Naive B cell (primary cell): ENCODE measurements at regions not wholly inside any gene's neighbourhood (a gene's known extent, or its start where the extent isn't known, plus 50 kb on each side); places are given as distances from the start of the nearest gene placed in this dataset.
"Not testable (repeated sequence)": the region's sequence is repeated elsewhere in the genome, so short reads cannot be mapped to it uniquely, and the experiment has no call there.

Experiments used
- ATAC-seq, 2 donors: fragments of 150-1000 bp; cut with Tn5 transposase; 2 replicates each; pipeline ENCODE4 v1.10.0; 2021; ENCODE audit warnings: low read depth in 2 of 2, mild to moderate bottlenecking in 2 of 2, moderate library complexity in 2 of 2
- DNase-seq: peaks from one replicate; pipeline ENCODE4 v3.0.0; 2022
- H3K27ac Mint-ChIP-seq, 6 donors: one replicate each; pipeline ENCODE4 v1.8.0; 2020 to 2022; ENCODE audit warnings: mild to moderate bottlenecking in 6 of 6, mixed read lengths in 6 of 6, moderate library complexity in 5 of 6, inconsistent platforms in 2 of 6
- H3K27me3 Mint-ChIP-seq, 3 donors: one replicate each; pipeline ENCODE4 v1.8.0; 2021 to 2022; ENCODE audit warnings: mixed read lengths in 3 of 3, mild to moderate bottlenecking in 1 of 3
- H3K36me3 Mint-ChIP-seq, 2 donors: one replicate each; pipeline ENCODE4 v1.8.0; 2020 to 2022; ENCODE audit warnings: mixed read lengths in 2 of 2, inconsistent platforms in 1 of 2, mild to moderate bottlenecking in 1 of 2
- H3K4me1 Mint-ChIP-seq, 3 donors: one replicate each; pipeline ENCODE4 v1.8.0; 2020 to 2022; ENCODE audit warnings: mixed read lengths in 3 of 3, inconsistent platforms in 1 of 3, mild to moderate bottlenecking in 1 of 3, moderate library complexity in 1 of 3
- H3K4me3 Mint-ChIP-seq, 8 donors: one replicate each; pipeline ENCODE4 v1.8.0; 2020 to 2022; ENCODE audit warnings: mild to moderate bottlenecking in 8 of 8, mixed read lengths in 8 of 8, moderate library complexity in 8 of 8, inconsistent platforms in 2 of 8
- H3K9me3 Mint-ChIP-seq, 7 donors: one replicate each; pipeline ENCODE4 v1.8.0; 2020 to 2022; ENCODE audit warnings: mixed read lengths in 7 of 7, mild to moderate bottlenecking in 5 of 7, inconsistent platforms in 2 of 7, moderate library complexity in 1 of 7

GRCh38 chr2:145799595-145800108 is 1279.7 kb upstream of the ZEB2 start:
- no peaks in the 10 kb centered on the region for H3K4me1 Mint-ChIP-seq
- ATAC-seq (no peak), DNase-seq (no peak)
- H3K36me3 Mint-ChIP-seq, result no peaks in the 10 kb centered on the region
- no peaks in the 10 kb centered on the region for H3K9me3 Mint-ChIP-seq
- H3K27me3 Mint-ChIP-seq, result no peaks in the 10 kb centered on the region
- H3K27ac Mint-ChIP-seq, result no peak overlapping the region
- H3K4me3 Mint-ChIP-seq, result no peak overlapping the region

DNA sequence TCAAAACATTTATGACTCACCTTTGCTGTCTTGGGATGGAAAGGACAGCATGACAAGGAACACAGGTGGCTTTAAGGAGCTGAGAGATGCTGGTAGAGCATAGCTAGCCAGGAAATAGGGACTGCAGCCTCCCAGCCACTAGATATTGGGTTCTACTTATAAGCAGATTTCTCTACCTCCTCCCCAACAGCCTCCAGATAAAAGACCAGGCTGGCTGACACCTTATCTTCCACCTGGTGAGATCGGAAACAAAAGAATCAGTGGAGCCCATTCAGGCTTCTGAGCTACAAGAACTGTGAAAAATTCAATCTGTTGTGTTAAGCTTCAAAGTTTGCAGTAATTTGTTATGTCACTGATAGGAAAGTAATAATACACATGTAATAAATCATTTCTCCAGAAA is 1278.5 kb upstream of the ZEB2 start:
- Mint-ChIP-seq H3K9me3 (no peaks in the 10 kb centered on the region), H3K4me3 (no peak overlapping the region), H3K4me1 (no peaks in the 10 kb centered on the region), H3K27ac (no peak overlapping the region), H3K36me3 (no peaks in the 10 kb centered on the region), H3K27me3 (no peaks in the 10 kb centered on the region)
- DNase-seq (no peak), ATAC-seq (no peak)

GRCh38 chr2:145797692-145798091 is 1277.8 kb upstream of the ZEB2 start:
- Mint-ChIP-seq H3K27ac (no peak overlapping the region), H3K9me3 (no peaks in the 10 kb centered on the region)

DNA sequence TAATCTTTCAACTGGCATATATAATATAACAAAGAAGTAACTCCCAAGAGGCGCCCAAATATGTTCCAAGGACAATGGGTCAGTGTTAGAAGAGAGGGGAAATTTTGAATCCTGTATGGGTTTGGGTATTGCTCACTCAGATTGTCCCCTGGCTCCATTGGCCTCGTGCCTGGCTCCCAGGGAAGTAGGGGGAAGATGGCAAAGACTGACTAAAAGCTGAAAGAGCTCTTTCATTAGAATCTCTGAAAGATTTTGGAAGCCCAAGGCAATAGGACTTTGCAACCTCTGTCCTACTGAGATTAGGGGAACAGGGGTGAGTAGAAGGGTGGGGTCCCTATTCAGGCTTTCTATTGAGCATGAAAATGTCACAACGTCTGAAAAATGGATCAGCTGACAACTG is 1272.8 kb upstream of the ZEB2 start:
- Mint-ChIP-seq H3K9me3 (peaks cover 0 to 2% (median 0%) of the 10 kb centered on the region in 7 donors), H3K4me1 (no peaks in the 10 kb centered on the region), H3K27ac (no peak overlapping the region), H3K36me3 (no peaks in the 10 kb centered on the region), H3K27me3 (no peaks in the 10 kb centered on the region), H3K4me3 (no peak overlapping the region)
- DNase-seq (no peak), ATAC-seq (no peak)

More at GRCh38 chr2:145797692-145798091, 1277.8 kb upstream of the ZEB2 start:
- DNase-seq (no peak), ATAC-seq (no peak)
- no peaks in the 10 kb centered on the region for H3K27me3 Mint-ChIP-seq
- H3K36me3 Mint-ChIP-seq, result no peaks in the 10 kb centered on the region
- no peak overlapping the region for H3K4me3 Mint-ChIP-seq
- no peaks in the 10 kb centered on the region for H3K4me1 Mint-ChIP-seq

GRCh38 chr2:145789636-145790035 is 1269.7 kb upstream of the ZEB2 start:
- Mint-ChIP-seq H3K27ac (no peak overlapping the region), H3K9me3 (peaks cover 0 to 13% (median 8%) of the 10 kb centered on the region in 7 donors), H3K27me3 (no peaks in the 10 kb centered on the region), H3K4me1 (no peaks in the 10 kb centered on the region), H3K4me3 (no peak overlapping the region), H3K36me3 (no peaks in the 10 kb centered on the region)
- DNase-seq (no peak), ATAC-seq (no peak)

- not testable (repeated sequence) for DNase-seq, ATAC-seq, H3K27me3 Mint-ChIP-seq, H3K36me3 Mint-ChIP-seq, H3K27ac Mint-ChIP-seq, H3K4me3 Mint-ChIP-seq, H3K4me1 Mint-ChIP-seq
- peaks cover 0 to 17% (median 8%) of the 10 kb centered on the region in 7 donors for H3K9me3 Mint-ChIP-seq
Observed at GRCh38 chr2:145787597-145788361, 1267.9 kb upstream of the ZEB2 start.

DNA sequence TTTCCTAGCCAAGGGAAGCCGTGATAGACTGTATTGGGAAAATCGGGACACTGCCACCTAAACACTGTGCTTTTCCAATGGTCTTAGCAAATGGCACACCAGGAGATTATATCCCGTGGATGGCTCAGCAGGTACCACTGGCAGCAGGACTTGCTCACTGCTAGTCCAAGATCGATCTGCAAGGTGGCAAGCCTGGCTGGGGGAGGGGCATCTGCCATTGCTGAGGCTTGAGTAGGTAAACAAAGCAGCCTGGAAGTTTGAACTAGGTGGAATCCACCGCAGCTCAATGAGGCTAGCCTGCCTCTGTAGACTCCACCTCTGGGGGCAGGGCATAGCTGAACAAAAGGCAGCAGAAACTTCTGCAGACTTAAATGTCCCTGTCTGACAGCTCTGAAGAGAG is 1262.7 kb upstream of the ZEB2 start:
- H3K27me3 Mint-ChIP-seq, DNase-seq, H3K4me3 Mint-ChIP-seq, H3K36me3 Mint-ChIP-seq, H3K4me1 Mint-ChIP-seq, H3K27ac Mint-ChIP-seq, ATAC-seq: not testable (repeated sequence)
- H3K9me3 Mint-ChIP-seq, result peaks cover 0 to 17% (median 8%) of the 10 kb centered on the region in 7 donors

DNA sequence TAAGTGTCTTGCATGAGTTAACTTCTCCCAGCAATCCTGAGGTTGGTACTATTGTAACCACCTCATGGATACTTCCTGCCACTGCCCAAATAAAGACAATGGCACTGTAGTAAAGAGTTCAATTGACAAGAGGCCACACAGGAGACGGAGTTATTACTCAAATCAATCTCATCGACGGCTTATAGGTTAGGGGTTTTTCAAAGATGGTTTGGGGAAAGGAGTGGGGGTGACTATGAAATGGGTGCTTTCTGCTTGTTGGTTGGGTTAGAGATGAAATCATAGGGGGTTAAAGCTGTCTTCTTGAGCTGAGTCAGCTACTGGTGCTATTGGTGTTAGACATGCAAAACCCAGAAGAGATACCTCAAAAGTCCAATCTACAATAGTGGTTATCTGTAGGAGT is 1258.0 kb upstream of the ZEB2 start:
- peaks cover 4 to 9% (median 7%) of the 10 kb centered on the region in 3 donors for H3K27me3 Mint-ChIP-seq
- H3K4me3 Mint-ChIP-seq, result no peak overlapping the region
- peak overlapping the region in 1 of 6 donors; percentile 19 for H3K27ac Mint-ChIP-seq
- H3K9me3 Mint-ChIP-seq, result peaks cover 0 to 2% (median 0%) of the 10 kb centered on the region in 7 donors
- ATAC-seq (no peak), DNase-seq (no peak)
- no peaks in the 10 kb centered on the region for H3K36me3 Mint-ChIP-seq
- H3K4me1 Mint-ChIP-seq, result no peaks in the 10 kb centered on the region

DNA sequence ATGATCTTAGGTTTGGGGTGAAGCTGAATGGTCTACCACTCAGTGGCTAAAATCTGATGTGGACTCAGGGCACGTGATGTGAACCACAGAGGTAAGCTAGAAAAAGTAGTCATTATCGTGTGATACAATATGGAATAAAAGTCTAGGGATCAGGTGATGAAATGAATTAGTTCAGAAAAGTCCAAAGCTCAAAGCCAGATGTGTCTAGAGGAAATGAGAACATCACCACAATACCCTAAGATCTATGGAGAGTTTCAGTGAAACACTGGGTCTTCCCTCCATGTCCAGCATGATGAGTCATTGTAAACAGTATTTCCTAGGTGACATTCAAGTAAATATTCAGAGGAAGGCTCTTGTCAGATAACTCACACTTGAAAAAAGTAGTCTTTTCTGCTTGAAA is 1257.4 kb upstream of the ZEB2 start:
- H3K4me1 Mint-ChIP-seq, result no peaks in the 10 kb centered on the region

DNA sequence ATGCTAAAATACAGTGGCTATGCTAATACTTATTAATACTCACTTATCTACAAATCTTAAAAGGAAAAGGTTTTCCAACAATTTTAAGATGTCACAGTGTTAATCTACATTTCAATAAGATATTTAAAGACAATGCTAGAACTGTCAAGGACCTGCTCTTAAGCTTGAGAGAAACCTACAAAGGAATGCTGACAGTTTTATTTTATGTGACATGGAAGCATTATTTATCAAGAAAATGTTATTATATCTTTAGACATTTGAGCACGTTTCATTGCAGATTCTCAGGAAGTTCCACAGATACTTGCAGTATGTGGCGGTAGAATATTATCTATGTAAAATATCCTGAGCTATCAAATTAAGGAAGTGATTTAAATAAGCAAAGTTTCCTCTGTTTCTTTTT is 1255.7 kb upstream of the ZEB2 start:
- Mint-ChIP-seq H3K4me1 (peaks cover 5 to 9% (median 8%) of the 10 kb centered on the region in 3 donors), H3K27ac (no peak overlapping the region), H3K4me3 (no peak overlapping the region), H3K27me3 (no peaks in the 10 kb centered on the region), H3K9me3 (peaks cover 0 to 2% (median 0%) of the 10 kb centered on the region in 7 donors), H3K36me3 (no peaks in the 10 kb centered on the region)
- ATAC-seq, result no peak
- DNase-seq, result no peak

More for the DNA sequence above, 1257.4 kb upstream of the ZEB2 start:
- H3K27me3 Mint-ChIP-seq, result peaks cover 4 to 9% (median 7%) of the 10 kb centered on the region in 3 donors
- H3K27ac Mint-ChIP-seq, result no peak overlapping the region
- no peaks in the 10 kb centered on the region for H3K36me3 Mint-ChIP-seq
- DNase-seq (no peak), ATAC-seq (no peak)
- no peak overlapping the region for H3K4me3 Mint-ChIP-seq
- H3K9me3 Mint-ChIP-seq, result peaks cover 0 to 2% (median 0%) of the 10 kb centered on the region in 7 donors

DNA sequence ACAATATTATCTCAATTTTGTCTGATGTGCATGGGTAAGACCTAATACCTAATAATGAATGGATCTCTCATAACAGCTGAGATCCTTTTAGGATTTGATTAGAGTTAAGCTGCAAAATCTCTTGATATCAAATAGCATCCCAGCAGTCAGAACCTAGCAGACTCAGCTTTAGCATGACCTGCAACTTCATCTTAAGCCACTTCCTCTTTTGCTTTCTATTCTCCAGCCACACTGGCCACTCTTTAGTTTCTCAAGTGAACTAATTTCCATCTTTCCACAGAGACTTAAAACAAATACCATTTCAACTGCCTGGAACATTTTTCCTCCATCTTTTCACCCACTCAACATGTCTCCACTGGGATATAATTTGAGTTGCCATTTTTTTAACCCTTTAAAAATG is 1251.6 kb upstream of the ZEB2 start:
- H3K4me3 Mint-ChIP-seq, result no peak overlapping the region
- H3K36me3 Mint-ChIP-seq, result no peaks in the 10 kb centered on the region
- DNase-seq (no peak), ATAC-seq (peak; percentile 58 to 59)
- peaks cover 5 to 9% (median 8%) of the 10 kb centered on the region in 3 donors for H3K4me1 Mint-ChIP-seq
- no peak overlapping the region for H3K27ac Mint-ChIP-seq
- no peaks in the 10 kb centered on the region for H3K27me3 Mint-ChIP-seq
- H3K9me3 Mint-ChIP-seq, result no peaks in the 10 kb centered on the region

- DNase-seq (no peak), ATAC-seq (no peak)
- no peak overlapping the region for H3K27ac Mint-ChIP-seq
- peaks cover 5 to 9% (median 8%) of the 10 kb centered on the region in 3 donors for H3K4me1 Mint-ChIP-seq
- H3K9me3 Mint-ChIP-seq, result no peaks in the 10 kb centered on the region
- H3K4me3 Mint-ChIP-seq, result no peak overlapping the region
- H3K36me3 Mint-ChIP-seq, result no peaks in the 10 kb centered on the region
- H3K27me3 Mint-ChIP-seq, result peaks cover 0 to 4% (median 0%) of the 10 kb centered on the region in 3 donors
Observed at GRCh38 chr2:145769011-145769716, 1249.2 kb upstream of the ZEB2 start.

- H3K4me3 Mint-ChIP-seq, result no peak overlapping the region
- H3K36me3 Mint-ChIP-seq, result no peaks in the 10 kb centered on the region
- ATAC-seq, result no peak
- no peak for DNase-seq
- no peak overlapping the region for H3K27ac Mint-ChIP-seq
- no peaks in the 10 kb centered on the region for H3K9me3 Mint-ChIP-seq
- peaks cover 0 to 4% (median 0%) of the 10 kb centered on the region in 3 donors for H3K27me3 Mint-ChIP-seq
- no peaks in the 10 kb centered on the region for H3K4me1 Mint-ChIP-seq
Observed at GRCh38 chr2:145765874-145766273, 1246.0 kb upstream of the ZEB2 start.

DNA sequence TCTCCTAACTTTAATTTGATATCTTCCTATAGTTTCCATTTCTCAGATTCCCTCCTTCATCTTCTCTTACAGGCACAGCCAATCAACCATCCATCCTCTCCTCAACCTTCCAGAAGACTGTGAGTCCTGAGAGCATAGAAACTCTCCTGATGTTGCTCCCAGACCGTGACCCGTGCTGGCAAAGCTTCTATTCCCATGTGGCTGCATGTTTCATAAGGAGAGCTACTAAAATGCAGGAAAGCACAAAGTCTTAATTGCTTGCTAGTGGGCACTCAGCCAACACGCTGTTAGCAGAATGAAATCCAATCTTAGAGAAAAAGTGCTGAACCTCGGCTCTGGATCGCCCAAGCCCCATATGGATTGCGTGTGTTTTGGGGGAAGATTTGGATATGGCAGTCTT is 1244.7 kb upstream of the ZEB2 start:
- no peak for DNase-seq
- Mint-ChIP-seq H3K36me3 (no peaks in the 10 kb centered on the region), H3K4me3 (no peak overlapping the region), H3K4me1 (no peaks in the 10 kb centered on the region), H3K9me3 (no peaks in the 10 kb centered on the region), H3K27ac (no peak overlapping the region), H3K27me3 (peaks cover 0 to 4% (median 0%) of the 10 kb centered on the region in 3 donors)
- ATAC-seq, result no peak
